ENCODE measurements at regions not wholly inside any gene's neighbourhood (a gene's known extent, or its start where the extent isn't known, plus 50 kb on each side); places are given as distances from the start of the nearest gene placed in this dataset.

DNA sequence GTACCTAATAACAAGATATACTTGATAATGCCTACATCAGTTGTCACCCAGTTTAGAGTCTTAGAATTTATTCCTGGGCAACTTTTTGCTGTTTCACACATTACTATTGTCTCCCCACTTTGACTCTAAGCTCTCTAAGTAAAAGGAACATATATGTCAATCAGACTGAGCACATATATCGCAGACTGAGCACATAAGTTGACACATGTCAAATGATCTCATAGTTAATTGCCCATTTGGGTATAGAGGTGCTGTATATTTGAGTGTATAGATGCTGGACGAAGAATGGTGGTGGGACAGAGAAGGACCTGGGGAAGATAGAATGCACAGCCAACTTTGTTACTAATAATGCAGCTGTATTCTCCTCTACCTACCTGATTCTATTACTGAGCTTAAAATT, 746.0 kb upstream of the CDH2 start:
- TF ChIP-seq EP300 (IDR thresholded peaks at IDR 0.05) (no peak), POLR2AphosphoS5 (IDR thresholded peaks at IDR 0.05) (no peak), POLR2A (IDR thresholded peaks at IDR 0.05) (no peak)
- TF ChIP-seq, protein P1, sequence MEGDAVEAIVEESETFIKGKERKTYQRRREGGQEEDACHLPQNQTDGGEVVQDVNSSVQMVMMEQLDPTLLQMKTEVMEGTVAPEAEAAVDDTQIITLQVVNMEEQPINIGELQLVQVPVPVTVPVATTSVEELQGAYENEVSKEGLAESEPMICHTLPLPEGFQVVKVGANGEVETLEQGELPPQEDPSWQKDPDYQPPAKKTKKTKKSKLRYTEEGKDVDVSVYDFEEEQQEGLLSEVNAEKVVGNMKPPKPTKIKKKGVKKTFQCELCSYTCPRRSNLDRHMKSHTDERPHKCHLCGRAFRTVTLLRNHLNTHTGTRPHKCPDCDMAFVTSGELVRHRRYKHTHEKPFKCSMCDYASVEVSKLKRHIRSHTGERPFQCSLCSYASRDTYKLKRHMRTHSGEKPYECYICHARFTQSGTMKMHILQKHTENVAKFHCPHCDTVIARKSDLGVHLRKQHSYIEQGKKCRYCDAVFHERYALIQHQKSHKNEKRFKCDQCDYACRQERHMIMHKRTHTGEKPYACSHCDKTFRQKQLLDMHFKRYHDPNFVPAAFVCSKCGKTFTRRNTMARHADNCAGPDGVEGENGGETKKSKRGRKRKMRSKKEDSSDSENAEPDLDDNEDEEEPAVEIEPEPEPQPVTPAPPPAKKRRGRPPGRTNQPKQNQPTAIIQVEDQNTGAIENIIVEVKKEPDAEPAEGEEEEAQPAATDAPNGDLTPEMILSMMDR (IDR thresholded peaks at IDR 0.05), result no peak
- Histone ChIP-seq H3K27me3 (no peaks in the 10 kb centered on the region), H3K4me3 (no peak overlapping the region), H3K36me3 (no peaks in the 10 kb centered on the region), H3K4me1 (no peaks in the 10 kb centered on the region), H3K27ac (no peak overlapping the region), H3K9me3 (no peaks in the 10 kb centered on the region)
- WGBS, result 85% methylated on average over 2 of the region's 2 CpGs
- no peak for DNase-seq (ENCODE audit: low spot score in 2 of 2)

DNA sequence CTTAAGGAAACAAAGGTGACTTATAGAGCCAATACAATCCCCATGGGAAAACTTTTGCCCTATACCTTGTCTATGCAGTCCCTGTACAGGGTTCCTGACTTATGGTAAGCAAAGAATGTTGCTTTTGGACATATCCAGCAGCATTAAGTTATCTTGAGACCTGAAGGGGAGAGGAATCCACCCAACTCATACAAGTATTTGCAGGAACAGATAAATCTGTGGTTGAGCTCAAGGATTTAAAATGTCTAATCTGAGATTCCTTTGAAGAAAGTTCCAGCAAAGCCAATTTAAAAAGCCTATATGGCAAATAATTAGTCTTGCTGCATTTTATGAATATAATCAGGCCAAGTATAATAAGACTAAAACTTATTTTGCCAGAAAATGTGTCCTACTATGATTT, 739.5 kb upstream of the CDH2 start:
- Histone ChIP-seq H3K27ac (no peak overlapping the region), H3K4me1 (no peaks in the 10 kb centered on the region), H3K36me3 (no peaks in the 10 kb centered on the region), H3K27me3 (no peaks in the 10 kb centered on the region), H3K9me3 (peaks cover 6% of the 10 kb centered on the region), H3K4me3 (no peak overlapping the region)
- TF ChIP-seq EP300 (IDR thresholded peaks at IDR 0.05) (no peak), POLR2AphosphoS5 (IDR thresholded peaks at IDR 0.05) (no peak), POLR2A (IDR thresholded peaks at IDR 0.05) (no peak)
- TF ChIP-seq, protein P1 (IDR thresholded peaks at IDR 0.05), result no peak
- no peak for DNase-seq (ENCODE audit: low spot score in 2 of 2)

DNA sequence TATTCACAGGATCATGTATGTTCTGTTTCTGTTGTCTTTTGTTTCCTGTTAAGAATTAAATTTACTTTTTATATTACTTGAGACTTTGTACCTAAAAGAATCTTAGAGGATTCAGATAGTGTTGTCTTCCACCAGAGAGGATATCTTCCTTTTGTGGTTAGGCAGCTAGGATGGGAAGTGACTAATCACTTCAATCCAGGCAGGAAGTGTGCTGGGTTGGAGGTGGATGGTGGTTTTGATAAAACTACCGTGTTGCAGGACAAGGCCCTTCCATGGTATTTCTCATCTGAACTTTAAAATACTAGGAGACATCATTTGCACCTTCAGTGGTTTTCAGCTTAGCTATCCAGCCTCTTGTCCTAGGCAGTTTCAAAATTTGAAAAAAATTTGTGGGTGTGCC, 728.6 kb upstream of the CDH2 start:
- DNase-seq (ENCODE audit: low spot score in 2 of 2), result no peak
- no peaks in the 10 kb centered on the region for H3K4me1 ChIP-seq
- H3K9me3 ChIP-seq, result no peaks in the 10 kb centered on the region
- TF ChIP-seq EP300 (IDR thresholded peaks at IDR 0.05) (no peak), POLR2AphosphoS5 (IDR thresholded peaks at IDR 0.05) (no peak), POLR2A (IDR thresholded peaks at IDR 0.05) (no peak)
- TF ChIP-seq, protein P1 (IDR thresholded peaks at IDR 0.05), result no peak
- no peaks in the 10 kb centered on the region for H3K36me3 ChIP-seq
- H3K4me3 ChIP-seq, result no peak overlapping the region
- 28% methylated on average over 1 of the region's 1 CpG for WGBS
- no peaks in the 10 kb centered on the region for H3K27me3 ChIP-seq
- H3K27ac ChIP-seq, result no peak overlapping the region

DNA sequence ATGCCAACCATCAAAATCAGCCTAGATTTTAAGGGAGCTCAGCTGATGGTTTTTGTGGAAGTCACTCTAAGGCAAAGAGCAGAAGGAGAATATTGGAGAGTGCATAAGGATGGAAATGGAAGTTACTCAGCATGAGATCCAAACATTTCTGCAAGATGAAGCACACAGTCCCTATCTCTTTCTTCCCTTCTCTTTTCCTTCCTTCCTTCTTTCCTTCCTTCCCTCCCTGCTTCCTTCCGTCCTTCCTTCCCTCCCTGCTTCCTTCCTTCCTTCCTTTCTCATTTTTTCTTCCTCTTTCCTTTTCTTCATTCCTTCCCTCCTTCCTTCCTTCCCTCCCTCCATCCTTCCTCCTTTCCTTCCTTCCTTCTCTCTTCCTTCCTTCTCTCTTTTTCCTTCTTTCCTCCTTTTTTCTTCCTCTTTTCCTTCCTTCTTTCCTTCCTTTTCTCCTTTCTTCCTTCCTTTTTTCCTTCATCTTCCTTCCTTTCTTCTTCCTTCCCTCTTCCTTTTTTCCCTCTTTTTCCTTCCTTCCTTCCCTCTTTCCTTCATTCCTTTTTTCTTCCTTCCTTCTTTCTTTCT, 727.9 kb upstream of the CDH2 start:
- Histone ChIP-seq H3K27me3 (no peaks in the 10 kb centered on the region), H3K36me3 (no peaks in the 10 kb centered on the region), H3K4me1 (no peaks in the 10 kb centered on the region), H3K4me3 (no peak overlapping the region), H3K9me3 (no peaks in the 10 kb centered on the region), H3K27ac (no peak overlapping the region)
- no peak for TF ChIP-seq EP300 (IDR thresholded peaks at IDR 0.05)
- no peak for TF ChIP-seq POLR2AphosphoS5 (IDR thresholded peaks at IDR 0.05)
- TF ChIP-seq POLR2A (IDR thresholded peaks at IDR 0.05), result no peak
- TF ChIP-seq, protein P1 (IDR thresholded peaks at IDR 0.05), result no peak
- DNase-seq (ENCODE audit: low spot score in 2 of 2), result no peak
- WGBS, result 94% methylated on average over 1 of the region's 1 CpG

DNA sequence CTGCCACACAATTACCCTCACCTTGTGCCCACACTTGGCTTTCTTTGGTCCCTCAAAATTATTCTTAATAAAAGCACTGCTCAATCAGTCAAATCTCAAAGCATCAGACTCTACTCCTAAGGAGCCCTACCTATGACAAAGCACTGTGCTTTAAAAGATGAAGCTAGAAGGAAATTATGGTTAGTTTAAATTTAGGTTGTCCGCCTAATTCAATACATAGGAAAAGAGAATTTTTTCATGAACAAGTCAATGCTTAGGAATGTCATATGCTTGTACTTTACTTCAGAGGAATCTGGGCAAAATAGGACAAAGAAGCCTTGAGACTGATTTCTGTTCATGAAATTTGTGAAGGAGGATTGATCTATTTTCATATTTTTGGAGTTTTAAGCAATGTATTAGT, 726.4 kb upstream of the CDH2 start:
- Histone ChIP-seq H3K27me3 (no peaks in the 10 kb centered on the region), H3K4me1 (no peaks in the 10 kb centered on the region), H3K36me3 (no peaks in the 10 kb centered on the region), H3K9me3 (no peaks in the 10 kb centered on the region), H3K4me3 (no peak overlapping the region), H3K27ac (no peak overlapping the region)
- 41% methylated on average over 1 of the region's 1 CpG for WGBS
- TF ChIP-seq POLR2A (IDR thresholded peaks at IDR 0.05) (no peak), POLR2AphosphoS5 (IDR thresholded peaks at IDR 0.05) (no peak), EP300 (IDR thresholded peaks at IDR 0.05) (no peak)
- TF ChIP-seq, protein P1 (IDR thresholded peaks at IDR 0.05), result no peak
- no peak for DNase-seq (ENCODE audit: low spot score in 2 of 2)
